ENCODE measurements at regions not wholly inside any gene's neighbourhood (a gene's known extent, or its start where the extent isn't known, plus 50 kb on each side); places are given as distances from the start of the nearest gene placed in this dataset.

DNA sequence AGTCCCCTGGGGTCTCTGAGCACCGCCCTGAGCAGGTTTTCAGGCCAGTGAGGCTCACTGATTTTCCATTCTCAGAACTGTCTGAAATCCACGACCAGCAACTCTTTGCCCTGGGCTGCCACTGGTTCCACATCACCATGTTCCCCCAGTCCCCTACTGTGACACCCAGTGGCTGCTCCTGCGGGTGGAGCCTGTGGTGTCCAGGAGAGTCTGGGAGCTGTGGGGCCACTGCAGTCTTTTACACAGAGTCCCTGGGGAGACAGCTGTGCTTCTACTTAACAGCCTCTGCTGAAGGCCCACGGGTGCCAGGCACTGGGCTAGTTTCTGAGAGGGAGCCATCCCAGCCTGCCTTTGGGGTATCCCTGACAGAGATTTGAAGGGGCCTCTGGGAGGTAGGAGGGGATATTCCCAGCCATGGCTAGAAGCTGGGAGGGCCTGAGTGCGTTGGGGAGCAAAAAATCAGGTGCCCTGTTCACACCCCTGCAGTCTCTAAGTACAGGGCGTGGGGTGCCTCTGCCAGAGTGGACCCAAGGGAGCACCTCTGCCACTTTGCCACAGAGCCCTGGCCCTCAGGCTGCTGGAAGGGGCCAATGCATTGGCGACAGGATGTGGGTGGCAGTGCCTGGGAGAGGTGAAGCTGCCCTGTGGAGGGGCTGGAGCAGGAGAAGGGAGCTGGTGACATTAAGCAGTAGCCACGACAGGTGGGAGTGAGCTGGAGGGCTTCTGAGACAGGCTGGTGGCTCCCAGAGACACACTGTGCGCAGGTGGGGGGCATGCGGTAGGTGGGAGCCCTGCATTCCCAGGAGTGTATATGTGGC, 200.2 kb upstream of the ZNF536 start (continued):
- TF ChIP-seq, protein P1, sequence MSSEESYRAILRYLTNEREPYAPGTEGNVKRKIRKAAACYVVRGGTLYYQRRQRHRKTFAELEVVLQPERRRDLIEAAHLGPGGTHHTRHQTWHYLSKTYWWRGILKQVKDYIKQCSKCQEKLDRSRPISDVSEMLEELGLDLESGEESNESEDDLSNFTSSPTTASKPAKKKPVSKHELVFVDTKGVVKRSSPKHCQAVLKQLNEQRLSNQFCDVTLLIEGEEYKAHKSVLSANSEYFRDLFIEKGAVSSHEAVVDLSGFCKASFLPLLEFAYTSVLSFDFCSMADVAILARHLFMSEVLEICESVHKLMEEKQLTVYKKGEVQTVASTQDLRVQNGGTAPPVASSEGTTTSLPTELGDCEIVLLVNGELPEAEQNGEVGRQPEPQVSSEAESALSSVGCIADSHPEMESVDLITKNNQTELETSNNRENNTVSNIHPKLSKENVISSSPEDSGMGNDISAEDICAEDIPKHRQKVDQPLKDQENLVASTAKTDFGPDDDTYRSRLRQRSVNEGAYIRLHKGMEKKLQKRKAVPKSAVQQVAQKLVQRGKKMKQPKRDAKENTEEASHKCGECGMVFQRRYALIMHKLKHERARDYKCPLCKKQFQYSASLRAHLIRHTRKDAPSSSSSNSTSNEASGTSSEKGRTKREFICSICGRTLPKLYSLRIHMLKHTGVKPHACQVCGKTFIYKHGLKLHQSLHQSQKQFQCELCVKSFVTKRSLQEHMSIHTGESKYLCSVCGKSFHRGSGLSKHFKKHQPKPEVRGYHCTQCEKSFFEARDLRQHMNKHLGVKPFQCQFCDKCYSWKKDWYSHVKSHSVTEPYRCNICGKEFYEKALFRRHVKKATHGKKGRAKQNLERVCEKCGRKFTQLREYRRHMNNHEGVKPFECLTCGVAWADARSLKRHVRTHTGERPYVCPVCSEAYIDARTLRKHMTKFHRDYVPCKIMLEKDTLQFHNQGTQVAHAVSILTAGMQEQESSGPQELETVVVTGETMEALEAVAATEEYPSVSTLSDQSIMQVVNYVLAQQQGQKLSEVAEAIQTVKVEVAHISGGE (tag by site-specific recombination; conservative IDR thresholded peaks at IDR 0.05; ENCODE audit: low read depth): no peak
- TF ChIP-seq EGR2 (tag by site-specific recombination; IDR thresholded peaks at IDR 0.05; ENCODE audit: low read depth) (0 out of 2 replicates have a peak, but pooled peaks have one; percentile 19), ZNF302 (tag by site-specific recombination; IDR thresholded peaks at IDR 0.05; ENCODE audit: low read depth) (no peak), SCRT1 (tag by site-specific recombination; IDR thresholded peaks at IDR 0.05; ENCODE audit: borderline replicate concordance) (peak; percentile 25; the same call in 1 of the 2 replicates), ZNF324 (tag by site-specific recombination; IDR thresholded peaks at IDR 0.05) (no peak), ZEB2 (tag by site-specific recombination; IDR thresholded peaks at IDR 0.05) (no peak), ZNF76 (tag by site-specific recombination; IDR thresholded peaks at IDR 0.05; ENCODE audit: borderline replicate concordance, low read depth) (no peak), GLIS1 (tag by site-specific recombination; IDR thresholded peaks at IDR 0.05) (0 out of 2 replicates have a peak, but pooled peaks have one; percentile 4), ZFP41 (tag by site-specific recombination; IDR thresholded peaks at IDR 0.05; ENCODE audit: borderline replicate concordance) (no peak)
- TF ChIP-seq, protein P2, sequence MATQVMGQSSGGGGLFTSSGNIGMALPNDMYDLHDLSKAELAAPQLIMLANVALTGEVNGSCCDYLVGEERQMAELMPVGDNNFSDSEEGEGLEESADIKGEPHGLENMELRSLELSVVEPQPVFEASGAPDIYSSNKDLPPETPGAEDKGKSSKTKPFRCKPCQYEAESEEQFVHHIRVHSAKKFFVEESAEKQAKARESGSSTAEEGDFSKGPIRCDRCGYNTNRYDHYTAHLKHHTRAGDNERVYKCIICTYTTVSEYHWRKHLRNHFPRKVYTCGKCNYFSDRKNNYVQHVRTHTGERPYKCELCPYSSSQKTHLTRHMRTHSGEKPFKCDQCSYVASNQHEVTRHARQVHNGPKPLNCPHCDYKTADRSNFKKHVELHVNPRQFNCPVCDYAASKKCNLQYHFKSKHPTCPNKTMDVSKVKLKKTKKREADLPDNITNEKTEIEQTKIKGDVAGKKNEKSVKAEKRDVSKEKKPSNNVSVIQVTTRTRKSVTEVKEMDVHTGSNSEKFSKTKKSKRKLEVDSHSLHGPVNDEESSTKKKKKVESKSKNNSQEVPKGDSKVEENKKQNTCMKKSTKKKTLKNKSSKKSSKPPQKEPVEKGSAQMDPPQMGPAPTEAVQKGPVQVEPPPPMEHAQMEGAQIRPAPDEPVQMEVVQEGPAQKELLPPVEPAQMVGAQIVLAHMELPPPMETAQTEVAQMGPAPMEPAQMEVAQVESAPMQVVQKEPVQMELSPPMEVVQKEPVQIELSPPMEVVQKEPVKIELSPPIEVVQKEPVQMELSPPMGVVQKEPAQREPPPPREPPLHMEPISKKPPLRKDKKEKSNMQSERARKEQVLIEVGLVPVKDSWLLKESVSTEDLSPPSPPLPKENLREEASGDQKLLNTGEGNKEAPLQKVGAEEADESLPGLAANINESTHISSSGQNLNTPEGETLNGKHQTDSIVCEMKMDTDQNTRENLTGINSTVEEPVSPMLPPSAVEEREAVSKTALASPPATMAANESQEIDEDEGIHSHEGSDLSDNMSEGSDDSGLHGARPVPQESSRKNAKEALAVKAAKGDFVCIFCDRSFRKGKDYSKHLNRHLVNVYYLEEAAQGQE (tag by site-specific recombination; IDR thresholded peaks at IDR 0.05): no peak
- TF ChIP-seq, protein P3, sequence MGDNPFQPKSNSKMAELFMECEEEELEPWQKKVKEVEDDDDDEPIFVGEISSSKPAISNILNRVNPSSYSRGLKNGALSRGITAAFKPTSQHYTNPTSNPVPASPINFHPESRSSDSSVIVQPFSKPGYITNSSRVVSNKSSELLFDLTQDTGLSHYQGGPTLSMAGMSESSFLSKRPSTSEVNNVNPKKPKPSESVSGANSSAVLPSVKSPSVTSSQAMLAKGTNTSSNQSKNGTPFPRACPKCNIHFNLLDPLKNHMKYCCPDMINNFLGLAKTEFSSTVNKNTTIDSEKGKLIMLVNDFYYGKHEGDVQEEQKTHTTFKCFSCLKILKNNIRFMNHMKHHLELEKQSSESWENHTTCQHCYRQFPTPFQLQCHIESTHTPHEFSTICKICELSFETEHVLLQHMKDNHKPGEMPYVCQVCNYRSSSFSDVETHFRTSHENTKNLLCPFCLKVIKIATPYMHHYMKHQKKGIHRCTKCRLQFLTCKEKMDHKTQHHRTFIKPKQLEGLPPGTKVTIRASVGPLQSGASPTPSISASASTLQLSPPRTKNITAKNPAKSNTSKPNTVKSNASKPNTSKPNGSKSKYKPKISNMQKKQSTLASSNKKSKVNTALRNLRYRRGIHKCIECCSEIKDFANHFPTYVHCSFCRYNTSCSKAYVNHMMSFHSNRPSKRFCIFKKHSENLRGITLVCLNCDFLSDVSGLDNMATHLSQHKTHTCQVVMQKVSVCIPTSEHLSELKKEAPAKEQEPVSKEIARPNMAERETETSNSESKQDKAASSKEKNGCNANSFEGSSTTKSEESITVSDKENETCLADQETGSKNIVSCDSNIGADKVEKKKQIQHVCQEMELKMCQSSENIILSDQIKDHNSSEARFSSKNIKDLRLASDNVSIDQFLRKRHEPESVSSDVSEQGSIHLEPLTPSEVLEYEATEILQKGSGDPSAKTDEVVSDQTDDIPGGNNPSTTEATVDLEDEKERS (tag by site-specific recombination; IDR thresholded peaks at IDR 0.05): no peak
- TF ChIP-seq, protein P4, sequence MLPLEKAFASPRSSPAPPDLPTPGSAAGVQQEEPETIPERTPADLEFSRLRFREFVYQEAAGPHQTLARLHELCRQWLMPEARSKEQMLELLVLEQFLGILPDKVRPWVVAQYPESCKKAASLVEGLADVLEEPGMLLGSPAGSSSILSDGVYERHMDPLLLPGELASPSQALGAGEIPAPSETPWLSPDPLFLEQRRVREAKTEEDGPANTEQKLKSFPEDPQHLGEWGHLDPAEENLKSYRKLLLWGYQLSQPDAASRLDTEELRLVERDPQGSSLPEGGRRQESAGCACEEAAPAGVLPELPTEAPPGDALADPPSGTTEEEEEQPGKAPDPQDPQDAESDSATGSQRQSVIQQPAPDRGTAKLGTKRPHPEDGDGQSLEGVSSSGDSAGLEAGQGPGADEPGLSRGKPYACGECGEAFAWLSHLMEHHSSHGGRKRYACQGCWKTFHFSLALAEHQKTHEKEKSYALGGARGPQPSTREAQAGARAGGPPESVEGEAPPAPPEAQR (tag by site-specific recombination; IDR thresholded peaks at IDR 0.05): no peak
- TF ChIP-seq, protein P5, sequence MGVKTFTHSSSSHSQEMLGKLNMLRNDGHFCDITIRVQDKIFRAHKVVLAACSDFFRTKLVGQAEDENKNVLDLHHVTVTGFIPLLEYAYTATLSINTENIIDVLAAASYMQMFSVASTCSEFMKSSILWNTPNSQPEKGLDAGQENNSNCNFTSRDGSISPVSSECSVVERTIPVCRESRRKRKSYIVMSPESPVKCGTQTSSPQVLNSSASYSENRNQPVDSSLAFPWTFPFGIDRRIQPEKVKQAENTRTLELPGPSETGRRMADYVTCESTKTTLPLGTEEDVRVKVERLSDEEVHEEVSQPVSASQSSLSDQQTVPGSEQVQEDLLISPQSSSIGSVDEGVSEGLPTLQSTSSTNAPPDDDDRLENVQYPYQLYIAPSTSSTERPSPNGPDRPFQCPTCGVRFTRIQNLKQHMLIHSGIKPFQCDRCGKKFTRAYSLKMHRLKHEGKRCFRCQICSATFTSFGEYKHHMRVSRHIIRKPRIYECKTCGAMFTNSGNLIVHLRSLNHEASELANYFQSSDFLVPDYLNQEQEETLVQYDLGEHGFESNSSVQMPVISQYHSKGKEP (tag by site-specific recombination; IDR thresholded peaks at IDR 0.05): no peak
- TF ChIP-seq, protein P6, sequence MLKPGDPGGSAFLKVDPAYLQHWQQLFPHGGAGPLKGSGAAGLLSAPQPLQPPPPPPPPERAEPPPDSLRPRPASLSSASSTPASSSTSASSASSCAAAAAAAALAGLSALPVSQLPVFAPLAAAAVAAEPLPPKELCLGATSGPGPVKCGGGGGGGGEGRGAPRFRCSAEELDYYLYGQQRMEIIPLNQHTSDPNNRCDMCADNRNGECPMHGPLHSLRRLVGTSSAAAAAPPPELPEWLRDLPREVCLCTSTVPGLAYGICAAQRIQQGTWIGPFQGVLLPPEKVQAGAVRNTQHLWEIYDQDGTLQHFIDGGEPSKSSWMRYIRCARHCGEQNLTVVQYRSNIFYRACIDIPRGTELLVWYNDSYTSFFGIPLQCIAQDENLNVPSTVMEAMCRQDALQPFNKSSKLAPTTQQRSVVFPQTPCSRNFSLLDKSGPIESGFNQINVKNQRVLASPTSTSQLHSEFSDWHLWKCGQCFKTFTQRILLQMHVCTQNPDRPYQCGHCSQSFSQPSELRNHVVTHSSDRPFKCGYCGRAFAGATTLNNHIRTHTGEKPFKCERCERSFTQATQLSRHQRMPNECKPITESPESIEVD (tag by site-specific recombination; IDR thresholded peaks at IDR 0.05): no peak
